A549 (cell line): ENCODE measurements at regions not wholly inside any gene's neighbourhood (a gene's known extent, or its start where the extent isn't known, plus 50 kb on each side); places are given as distances from the start of the nearest gene placed in this dataset.

Experiments
- ATAC-seq, 2 experiments: fragments of 200-7000 bp in 1 of 2; fragments of >200 bp in 1 of 2; cut with Nextera tagmentation in 1 of 2; cut with Tn5 transposase in 1 of 2; 3 replicates each; pipeline versions ENCODE4 v1.8.0 to v1.9.1; 2018 to 2020; ENCODE audit warnings: mild to moderate bottlenecking in 1 of 2, moderate library complexity in 1 of 2
- CTCF ChIA-PET: fragments of 300-600 bp; sonication (Branson Sonifier 250); formaldehyde crosslinking; extraction: SDS; loops from one replicate; lab custom pipeline; 2021; ENCODE audit warnings: antibody characterized with exemption, inconsistent platforms; lab: Yijun Ruan, JAX
- POLR2A ChIA-PET: fragments of 350-600 bp; formaldehyde crosslinking; extraction: SDS; loops from one replicate; lab custom pipeline; 2021; ENCODE audit warnings: antibody characterized with exemption, inconsistent platforms; lab: Yijun Ruan, JAX
- DNase-seq, 2 experiments: peaks; one replicate each; pipeline versions ENCODE4 v3.0.0 to v3.0.0-alpha.2; 2011 to 2016; ENCODE audit warnings: low read depth in 1 of 2, low spot score in 1 of 2
- FAIRE-seq: peaks from 2 replicates; lab custom pipeline; 2011; peaks lifted over from hg19 to GRCh38; lab: Jason Lieb, UNC
- H3K27ac ChIP-seq, 2 experiments: fragments of >200 bp; sonication (Bioruptor Twin); formaldehyde crosslinking; 3 replicates each; pipeline ENCODE4 v1.5.1; 2016 to 2017
- H3K4me1 ChIP-seq: fragments of >200 bp; sonication (Bioruptor Twin); formaldehyde crosslinking; 3 replicates; pipeline ENCODE4 v1.6.1; 2016
- H3K4me2 ChIP-seq: fragments of >200 bp; sonication (Bioruptor Twin); formaldehyde crosslinking; 3 replicates; pipeline ENCODE4 v1.6.1; 2016
- H3K4me3 ChIP-seq: fragments of >200 bp; sonication (Bioruptor Twin); formaldehyde crosslinking; 3 replicates; pipeline ENCODE4 v1.5.1; 2016
- H3K9me3 ChIP-seq: fragments of >200 bp; sonication (Bioruptor Twin); formaldehyde crosslinking; 3 replicates; pipeline ENCODE4 v1.6.1; 2016
- BHLHE40 ChIP-seq: IDR thresholded peaks from 2 replicates; pipeline ENCODE4 v1.6.1; 2012; ENCODE audit warnings: low read depth, low read length, inconsistent platforms
- CBX8 ChIP-seq: fragments of 200-600 bp; sonication (generic); IDR thresholded peaks from 2 replicates; pipeline ENCODE4 v1.6.1; 2016
- EHMT2 ChIP-seq: fragments of 200-600 bp; sonication (generic); IDR thresholded peaks from 2 replicates; pipeline ENCODE4 v1.6.1; 2016; ENCODE audit warnings: antibody characterized with exemption, low read depth, mild to moderate bottlenecking, moderate library complexity
- EP300 ChIP-seq, 2 experiments: fragments of >200 bp; sonication (Bioruptor Twin); formaldehyde crosslinking; IDR thresholded peaks; 2 replicates in 1 of 2; 3 replicates in 1 of 2; pipeline ENCODE4 v1.6.1; 2016 to 2017
- HEYL ChIP-seq: fragments of 250-450 bp; sonication (Bioruptor Pico); IDR thresholded peaks from 2 replicates; pipeline ENCODE4 v1.8.0; 2021; ENCODE audit warnings: mild to moderate bottlenecking, moderate library complexity
- HOXA7 ChIP-seq: fragments of 250-450 bp; sonication (Bioruptor Pico); IDR thresholded peaks from 2 replicates; pipeline ENCODE4 v1.5.0; 2020; ENCODE audit warnings: mild to moderate bottlenecking, moderate library complexity
- HOXB13 ChIP-seq: fragments of 250-450 bp; sonication (Bioruptor Pico); IDR thresholded peaks from 2 replicates; pipeline ENCODE4 v1.5.0; 2020; ENCODE audit warnings: low read depth, mild to moderate bottlenecking, moderate library complexity
- JUN ChIP-seq, 2 experiments: fragments of >200 bp; sonication (Bioruptor Twin); formaldehyde crosslinking; IDR thresholded peaks; 2 replicates in 1 of 2; 3 replicates in 1 of 2; pipeline ENCODE4 v1.6.1; 2016 to 2017
- JUNB ChIP-seq: fragments of >200 bp; sonication (Bioruptor Twin); formaldehyde crosslinking; IDR thresholded peaks from 2 replicates; pipeline ENCODE4 v1.6.1; 2016
- KDM1A ChIP-seq: fragments of 200-600 bp; sonication (generic); IDR thresholded peaks from 2 replicates; pipeline ENCODE4 v1.6.1; 2016; ENCODE audit warnings: low read depth, mild to moderate bottlenecking
- KDM5A ChIP-seq: fragments of 200-600 bp; sonication (generic); IDR thresholded peaks from 2 replicates; pipeline ENCODE4 v1.6.1; 2016; ENCODE audit warnings: antibody characterized with exemption, mild to moderate bottlenecking
- MAFK ChIP-seq: fragments of 450-650 bp; IDR thresholded peaks from 2 replicates; pipeline ENCODE4 v1.6.1; 2014; ENCODE audit not compliant: partially characterized antibody
- MYC ChIP-seq: IDR thresholded peaks from 2 replicates; pipeline ENCODE4 v1.6.1; 2012; ENCODE audit warnings: mild to moderate bottlenecking, inconsistent platforms, low read length, improper control_type of control experiment, borderline replicate concordance
- NPAS2 ChIP-seq: fragments of 250-450 bp; sonication (Bioruptor Pico); IDR thresholded peaks from 2 replicates; pipeline ENCODE4 v1.8.0; 2022; ENCODE audit warnings: mild to moderate bottlenecking, moderate library complexity, borderline replicate concordance
- PHF8 ChIP-seq: fragments of 200-600 bp; sonication (generic); IDR thresholded peaks from 2 replicates; pipeline ENCODE4 v1.6.1; 2016; ENCODE audit warnings: low read depth, mild to moderate bottlenecking, antibody characterized with exemption, moderate library complexity, borderline replicate concordance
- POLR2A ChIP-seq: IDR thresholded peaks from 2 replicates; pipeline ENCODE4 v1.6.1; 2012; ENCODE audit warnings: mild to moderate bottlenecking, low read length
- POLR2AphosphoS2 ChIP-seq: conservative IDR thresholded peaks from 2 replicates; pipeline ENCODE4 v1.6.1; 2012; ENCODE audit warnings: low read length, improper control_type of control experiment, inconsistent platforms
- RCOR1 ChIP-seq: fragments of 150-350 bp; IDR thresholded peaks from 2 replicates; pipeline ENCODE4 v1.6.1; 2014; ENCODE audit warnings: antibody characterized with exemption, low read length, low read depth
- TP53 ChIP-seq: fragments of 250-450 bp; sonication (Bioruptor Pico); IDR thresholded peaks from 2 replicates; pipeline ENCODE4 v1.5.0; 2021; ENCODE audit warnings: mild to moderate bottlenecking, moderate library complexity
- ZC3H11A ChIP-seq: fragments of 450-650 bp; IDR thresholded peaks from 2 replicates; pipeline ENCODE4 v1.6.1; 2014; ENCODE audit warnings: antibody characterized with exemption, mild to moderate bottlenecking
- ZSCAN20 ChIP-seq: fragments of 250-450 bp; sonication (Bioruptor Pico); IDR thresholded peaks from 2 replicates; pipeline ENCODE4 v1.8.0; 2022; ENCODE audit warnings: mild to moderate bottlenecking, moderate library complexity
- WGBS: methylation state at CpG from one replicate; pipeline ENCODE4 v1.1.6; 2017; ENCODE audit errors: missing lambda C conversion rate; 5-methylcytosine and 5-hydroxymethylcytosine counted together
- TF ChIP-seq, protein P1 (sequence below): IDR thresholded peaks from 2 replicates; pipeline ENCODE4 v1.6.1; 2012; ENCODE audit warnings: low read depth, borderline replicate concordance
- TF ChIP-seq, protein P2 (sequence below): fragments of 250-450 bp; sonication (Bioruptor Pico); IDR thresholded peaks from 2 replicates; pipeline ENCODE4 v1.5.0; 2021; ENCODE audit warnings: mild to moderate bottlenecking, moderate library complexity, borderline replicate concordance
- TF ChIP-seq, protein P3 (sequence below): IDR thresholded peaks from 2 replicates; pipeline ENCODE4 v1.6.1; 2012
- TF ChIP-seq, protein P4 (sequence below): fragments of >200 bp; sonication (Bioruptor Twin); formaldehyde crosslinking; IDR thresholded peaks from 3 replicates; pipeline ENCODE4 v1.6.1; 2016

DNA sequence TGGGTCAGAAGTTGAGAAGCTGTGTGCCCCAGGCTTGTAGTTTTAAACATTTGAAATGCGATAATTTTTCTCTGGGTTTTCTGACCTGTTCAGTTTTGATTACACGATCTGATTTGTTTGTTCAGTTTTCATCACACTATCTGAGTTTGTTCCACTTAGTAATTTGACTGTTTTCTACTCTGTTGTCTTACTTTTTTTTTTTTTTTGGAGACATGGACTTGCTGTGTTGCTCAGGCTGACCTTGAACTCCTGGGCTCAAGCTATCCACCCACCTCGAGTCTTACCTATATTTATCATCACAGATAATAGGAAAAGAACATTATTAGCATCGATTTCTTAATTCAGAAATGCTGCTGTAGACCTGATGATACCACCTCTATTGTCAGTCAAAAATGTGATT lies 379.1 kb downstream of the UTRN start (continued):
- TF ChIP-seq HOXB13 (CRISPR knock-in tag) (no peak), CBX8 (no peak), EP300 (IDR thresholded peaks at IDR 0.05) (no peak), ZC3H11A (no peak), HEYL (CRISPR knock-in tag) (no peak), ZSCAN20 (CRISPR knock-in tag) (no peak), JUNB (no peak)

DNA sequence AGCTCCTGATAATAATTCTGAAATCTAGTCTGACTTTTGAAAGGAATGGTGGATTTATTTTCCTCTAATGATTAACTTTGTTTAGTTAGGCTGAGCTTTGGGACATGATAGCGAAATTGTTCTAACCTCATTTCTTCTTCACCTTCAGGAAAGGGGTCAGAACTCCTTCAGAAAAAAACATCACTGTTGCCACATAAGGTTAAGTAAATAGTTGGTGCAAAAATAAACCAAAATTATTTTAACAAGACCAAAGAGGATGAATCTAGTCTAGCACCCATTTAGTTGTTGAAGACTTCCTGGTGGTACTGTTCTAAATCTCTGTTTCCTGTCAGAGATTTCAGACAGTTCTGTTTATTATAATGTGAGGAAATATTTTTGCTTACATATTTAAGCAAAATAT lies 379.8 kb downstream of the UTRN start:
- no peak for ATAC-seq
- POLR2A ChIA-PET: no interaction called here
- no peak overlapping the region for H3K27ac ChIP-seq
- TF ChIP-seq JUNB (no peak), POLR2A (no peak), MAFK (no peak), KDM5A (no peak), HOXA7 (CRISPR knock-in tag) (no peak), RCOR1 (no peak), CBX8 (no peak), NPAS2 (no peak), PHF8 (no peak), EHMT2 (no peak), JUN (IDR thresholded peaks at IDR 0.05) (no peak), TP53 (CRISPR knock-in tag) (no peak), MYC (no peak), BHLHE40 (no peak), POLR2AphosphoS2 (no peak), KDM1A (no peak)
- TF ChIP-seq, protein P1, sequence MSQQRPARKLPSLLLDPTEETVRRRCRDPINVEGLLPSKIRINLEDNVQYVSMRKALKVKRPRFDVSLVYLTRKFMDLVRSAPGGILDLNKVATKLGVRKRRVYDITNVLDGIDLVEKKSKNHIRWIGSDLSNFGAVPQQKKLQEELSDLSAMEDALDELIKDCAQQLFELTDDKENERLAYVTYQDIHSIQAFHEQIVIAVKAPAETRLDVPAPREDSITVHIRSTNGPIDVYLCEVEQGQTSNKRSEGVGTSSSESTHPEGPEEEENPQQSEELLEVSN: no peak
- TF ChIP-seq, protein P2, sequence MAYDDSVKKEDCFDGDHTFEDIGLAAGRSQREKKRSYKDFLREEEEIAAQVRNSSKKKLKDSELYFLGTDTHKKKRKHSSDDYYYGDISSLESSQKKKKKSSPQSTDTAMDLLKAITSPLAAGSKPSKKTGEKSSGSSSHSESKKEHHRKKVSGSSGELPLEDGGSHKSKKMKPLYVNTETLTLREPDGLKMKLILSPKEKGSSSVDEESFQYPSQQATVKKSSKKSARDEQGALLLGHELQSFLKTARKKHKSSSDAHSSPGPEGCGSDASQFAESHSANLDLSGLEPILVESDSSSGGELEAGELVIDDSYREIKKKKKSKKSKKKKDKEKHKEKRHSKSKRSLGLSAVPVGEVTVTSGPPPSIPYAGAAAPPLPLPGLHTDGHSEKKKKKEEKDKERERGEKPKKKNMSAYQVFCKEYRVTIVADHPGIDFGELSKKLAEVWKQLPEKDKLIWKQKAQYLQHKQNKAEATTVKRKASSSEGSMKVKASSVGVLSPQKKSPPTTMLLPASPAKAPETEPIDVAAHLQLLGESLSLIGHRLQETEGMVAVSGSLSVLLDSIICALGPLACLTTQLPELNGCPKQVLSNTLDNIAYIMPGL (CRISPR knock-in tag): no peak
- TF ChIP-seq, protein P3, sequence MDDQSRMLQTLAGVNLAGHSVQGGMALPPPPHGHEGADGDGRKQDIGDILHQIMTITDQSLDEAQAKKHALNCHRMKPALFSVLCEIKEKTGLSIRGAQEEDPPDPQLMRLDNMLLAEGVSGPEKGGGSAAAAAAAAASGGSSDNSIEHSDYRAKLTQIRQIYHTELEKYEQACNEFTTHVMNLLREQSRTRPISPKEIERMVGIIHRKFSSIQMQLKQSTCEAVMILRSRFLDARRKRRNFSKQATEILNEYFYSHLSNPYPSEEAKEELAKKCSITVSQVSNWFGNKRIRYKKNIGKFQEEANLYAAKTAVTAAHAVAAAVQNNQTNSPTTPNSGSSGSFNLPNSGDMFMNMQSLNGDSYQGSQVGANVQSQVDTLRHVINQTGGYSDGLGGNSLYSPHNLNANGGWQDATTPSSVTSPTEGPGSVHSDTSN: no peak
- TF ChIP-seq, protein P4, sequence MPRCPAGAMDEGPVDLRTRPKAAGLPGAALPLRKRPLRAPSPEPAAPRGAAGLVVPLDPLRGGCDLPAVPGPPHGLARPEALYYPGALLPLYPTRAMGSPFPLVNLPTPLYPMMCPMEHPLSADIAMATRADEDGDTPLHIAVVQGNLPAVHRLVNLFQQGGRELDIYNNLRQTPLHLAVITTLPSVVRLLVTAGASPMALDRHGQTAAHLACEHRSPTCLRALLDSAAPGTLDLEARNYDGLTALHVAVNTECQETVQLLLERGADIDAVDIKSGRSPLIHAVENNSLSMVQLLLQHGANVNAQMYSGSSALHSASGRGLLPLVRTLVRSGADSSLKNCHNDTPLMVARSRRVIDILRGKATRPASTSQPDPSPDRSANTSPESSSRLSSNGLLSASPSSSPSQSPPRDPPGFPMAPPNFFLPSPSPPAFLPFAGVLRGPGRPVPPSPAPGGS: no peak
- no peak overlapping the region for H3K4me3 ChIP-seq
- FAIRE-seq: no peak
- 90% methylated on average over 1 of the region's 1 CpG for WGBS
- CTCF ChIA-PET: no interaction called here
- H3K4me1 ChIP-seq: peaks cover 29% of the 10 kb centered on the region
- peak overlapping the region; percentile 32; the same call in 1 of the 3 replicates for H3K4me2 ChIP-seq
- no peaks in the 10 kb centered on the region for H3K9me3 ChIP-seq
- DNase-seq: no peak
